SK-N-SH (cell line): ENCODE measurements at regions not wholly inside any gene's neighbourhood (a gene's known extent, or its start where the extent isn't known, plus 50 kb on each side); places are given as distances from the start of the nearest gene placed in this dataset.

Experiments
- CTCF ChIA-PET: fragments of 300-600, 350-600 bp; formaldehyde crosslinking; extraction: SDS; loops from one replicate; lab custom pipeline; 2021; lab: Yijun Ruan, JAX
- POLR2A ChIA-PET: fragments of 350-600 bp; sonication (Branson Sonifier 250); formaldehyde crosslinking; extraction: SDS; loops from one replicate; lab custom pipeline; 2020; ENCODE audit warnings: antibody characterized with exemption, inconsistent platforms; lab: Yijun Ruan, JAX
- DNase-seq: peaks from one replicate; pipeline ENCODE4 v3.0.0; 2012
- H2AFZ ChIP-seq: fragments of 200-600 bp; sonication (generic); 2 replicates; pipeline ENCODE4 v1.8.1; 2016; ENCODE audit warnings: antibody characterized with exemption, mild to moderate bottlenecking, low read depth
- H3F3A ChIP-seq: fragments of 200-600 bp; sonication (generic); replicated peaks from 2 replicates; pipeline ENCODE3; 2016; ENCODE audit warnings: antibody characterized with exemption, mild to moderate bottlenecking; ENCODE audit not compliant: insufficient read depth
- H3K27ac ChIP-seq, 2 experiments: fragments of 200-500 bp in 1 of 2; fragments of 200-600 bp in 1 of 2; sonication (Bioruptor generic) in 1 of 2; sonication (generic), shearing (Covaris generic) in 1 of 2; 2 replicates each; pipeline versions ENCODE4 v1.5.1 to v1.6.1; 2014 to 2016; ENCODE audit warnings: low read depth in 2 of 2, inconsistent platforms in 1 of 2, low read length in 1 of 2, mild to moderate bottlenecking in 1 of 2, mixed read lengths in 1 of 2
- H3K27me3 ChIP-seq: fragments of 200-600 bp; sonication (generic), shearing (Covaris generic); 2 replicates; pipeline ENCODE4 v1.6.1; 2016; ENCODE audit warnings: mixed run types; ENCODE audit not compliant: insufficient read depth
- H3K36me3 ChIP-seq, 2 experiments: fragments of 200-500 bp in 1 of 2; fragments of 200-600 bp in 1 of 2; sonication (Bioruptor generic) in 1 of 2; sonication (generic) in 1 of 2; replicated peaks in 1 of 2; 2 replicates each; pipeline versions ENCODE3 to v1.5.1; 2014 to 2016; ENCODE audit warnings: low read length in 1 of 2, mild to moderate bottlenecking in 1 of 2; ENCODE audit not compliant: insufficient read depth in 2 of 2, control insufficient read depth in 1 of 2
- H3K4me1 ChIP-seq, 2 experiments: fragments of 200-500 bp in 1 of 2; fragments of 200-600 bp in 1 of 2; sonication (Bioruptor generic) in 1 of 2; sonication (generic), shearing (Covaris generic) in 1 of 2; 2 replicates each; pipeline versions ENCODE4 v1.5.1 to v1.6.1; 2014 to 2016; ENCODE audit warnings: low read depth in 1 of 2, low read length in 1 of 2, mixed run types in 1 of 2; ENCODE audit not compliant: insufficient read depth in 2 of 2, control insufficient read depth in 1 of 2
- H3K4me2 ChIP-seq: fragments of 200-600 bp; sonication (generic), shearing (Covaris generic); 2 replicates; pipeline ENCODE4 v1.6.1; 2017; ENCODE audit warnings: mixed run types
- H3K4me3 ChIP-seq, 2 experiments: fragments of 200-500 bp in 1 of 2; fragments of 200-600 bp in 1 of 2; sonication (Bioruptor generic) in 1 of 2; sonication (generic), shearing (Covaris generic) in 1 of 2; 2 replicates each; pipeline versions ENCODE4 v1.5.1 to v1.8.1; 2014 to 2016; ENCODE audit warnings: low read depth in 2 of 2, inconsistent platforms in 1 of 2, low read length in 1 of 2, mild to moderate bottlenecking in 1 of 2, mixed read lengths in 1 of 2, moderate library complexity in 1 of 2
- H3K79me2 ChIP-seq: fragments of 200-600 bp; sonication (generic); 2 replicates; pipeline ENCODE4 v1.8.1; 2017; ENCODE audit warnings: mild to moderate bottlenecking; ENCODE audit not compliant: insufficient read depth
- H3K9ac ChIP-seq: fragments of 200-600 bp; sonication (generic); 2 replicates; pipeline ENCODE4 v1.6.1; 2017; ENCODE audit warnings: mixed run types
- H3K9me2 ChIP-seq: fragments of 200-600 bp; sonication (generic); 2 replicates; pipeline ENCODE4 v1.6.1; 2017; ENCODE audit warnings: mixed run types
- H3K9me3 ChIP-seq: fragments of 200-600 bp; sonication (generic); 2 replicates; pipeline ENCODE4 v1.6.1; 2017; ENCODE audit warnings: mixed run types, mild to moderate bottlenecking, moderate library complexity
- H4K20me1 ChIP-seq: fragments of 200-600 bp; sonication (generic); 2 replicates; pipeline ENCODE4 v1.6.1; 2017; ENCODE audit warnings: mild to moderate bottlenecking, mixed run types; ENCODE audit not compliant: insufficient read depth
- CHD2 ChIP-seq: fragments of 150-350 bp; IDR thresholded peaks from 2 replicates; pipeline ENCODE4 v1.6.1; 2018; ENCODE audit warnings: low read length; ENCODE audit not compliant: partially characterized antibody
- ELF1 ChIP-seq: IDR thresholded peaks from 2 replicates; pipeline ENCODE4 v1.4.0; 2012
- FOSL2 ChIP-seq: IDR thresholded peaks from 2 replicates; pipeline ENCODE4 v1.4.0; 2012; ENCODE audit warnings: low read depth, mild to moderate bottlenecking, moderate library complexity, borderline replicate concordance
- FOXJ3 ChIP-seq: sonication (generic); formaldehyde crosslinking; IDR thresholded peaks from 2 replicates; pipeline ENCODE4 v1.5.1; 2020; ENCODE audit warnings: mild to moderate bottlenecking, missing genetic modification reagents
- MEF2A ChIP-seq: IDR thresholded peaks from 2 replicates; pipeline ENCODE4 v1.4.0; 2012; ENCODE audit warnings: low read depth, borderline replicate concordance
- MXI1 ChIP-seq: IDR thresholded peaks from 2 replicates; pipeline ENCODE4 v1.6.1; 2012; ENCODE audit warnings: mild to moderate bottlenecking, low read depth, low read length, improper control_type of control experiment
- NFIC ChIP-seq: IDR thresholded peaks from 2 replicates; pipeline ENCODE4 v1.4.0; 2012; ENCODE audit warnings: borderline replicate concordance
- RAD21 ChIP-seq: IDR thresholded peaks from 2 replicates; pipeline ENCODE4 v1.6.1; 2012; ENCODE audit warnings: mild to moderate bottlenecking, low read length
- RFX5 ChIP-seq: IDR thresholded peaks from 2 replicates; pipeline ENCODE4 v1.6.1; 2012; ENCODE audit warnings: mild to moderate bottlenecking, improper control_type of control experiment, low read length
- SIN3A ChIP-seq: IDR thresholded peaks from 2 replicates; pipeline ENCODE4 v1.6.1; 2012; ENCODE audit warnings: low read depth, mild to moderate bottlenecking, low read length, moderate library complexity, borderline replicate concordance
- SMC3 ChIP-seq: IDR thresholded peaks from 2 replicates; pipeline ENCODE4 v1.6.1; 2012; ENCODE audit warnings: low read depth, low read length, improper control_type of control experiment
- TEAD4 ChIP-seq: IDR thresholded peaks from 2 replicates; pipeline ENCODE4 v1.4.0; 2012; ENCODE audit warnings: mild to moderate bottlenecking, borderline replicate concordance; ENCODE audit not compliant: insufficient read depth
- YY1 ChIP-seq: IDR thresholded peaks from 2 replicates; pipeline ENCODE4 v1.4.0; 2012; ENCODE audit warnings: low read depth, mild to moderate bottlenecking
- WGBS: methylation state at CpG from one replicate; pipeline ENCODE4 v1.1.6; 2017; ENCODE audit warnings: low lambda C conversion rate; 5-methylcytosine and 5-hydroxymethylcytosine counted together
- TF ChIP-seq, protein P1 (sequence below): fragments of 200-600 bp; sonication (generic); IDR thresholded peaks from 2 replicates; pipeline ENCODE4 v1.6.1; 2017; ENCODE audit warnings: antibody characterized with exemption, mild to moderate bottlenecking, moderate library complexity
- TF ChIP-seq, protein P2 (sequence below): IDR thresholded peaks from 2 replicates; pipeline ENCODE4; 2012
- TF ChIP-seq, protein P3 (sequence below): IDR thresholded peaks from 2 replicates; pipeline ENCODE4 v1.4.0; 2012; ENCODE audit warnings: low read depth, borderline replicate concordance
- TF ChIP-seq, protein P4 (sequence below): IDR thresholded peaks from 2 replicates; pipeline ENCODE4 v1.4.0; 2012; ENCODE audit warnings: low read depth, borderline replicate concordance

DNA sequence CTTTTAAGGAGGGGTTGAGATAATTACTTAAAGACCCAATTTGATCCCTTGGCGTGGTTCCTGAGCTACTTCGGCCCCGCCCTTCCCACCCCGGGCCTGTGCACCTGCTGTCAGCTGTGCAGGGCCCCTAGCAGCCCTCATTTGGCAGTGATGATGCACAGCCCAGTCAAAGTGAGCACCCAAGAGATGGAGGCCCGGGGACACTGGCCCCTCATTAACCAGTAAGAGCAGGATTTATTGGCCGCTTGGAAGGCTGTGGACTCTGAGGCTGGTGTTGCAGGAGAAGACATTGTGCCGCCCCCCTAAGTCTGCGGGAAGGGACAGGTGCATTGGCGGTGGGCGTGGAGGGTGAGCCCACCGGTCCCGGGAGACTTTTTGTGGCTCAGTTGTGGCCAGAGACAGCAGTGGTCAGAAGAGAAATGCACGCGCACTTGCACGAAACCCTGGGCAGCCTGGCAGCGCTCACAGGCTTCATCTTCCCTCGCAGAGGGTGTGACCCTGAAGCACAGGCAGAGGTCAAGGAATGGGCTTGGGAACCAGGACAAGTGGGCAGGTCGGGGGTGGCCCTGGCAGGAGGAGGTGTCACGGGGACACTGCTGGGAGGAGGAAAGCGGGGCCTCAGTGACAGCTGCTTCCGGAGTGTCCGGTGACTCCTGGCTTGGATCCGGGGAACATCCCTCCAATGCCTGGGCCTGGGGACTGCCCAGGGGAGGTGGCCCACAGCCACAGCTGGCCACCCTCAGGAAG is 74.0 kb upstream of the RXRA start:
- no peak overlapping the region for H3K9ac ChIP-seq
- H3K9me3 ChIP-seq = peaks cover 9% of the 10 kb centered on the region; the same call in 1 of the 2 replicates
- POLR2A ChIA-PET = no interaction called here
- DNase-seq = no peak
- no peak overlapping the region for H3K27ac ChIP-seq
- H3F3A ChIP-seq = no peaks in the 10 kb centered on the region
- H2AFZ ChIP-seq = no peak overlapping the region
- CTCF ChIA-PET = no interaction called here
- TF ChIP-seq SIN3A (no peak), FOSL2 (no peak), MXI1 (no peak), YY1 (no peak), TEAD4 (no peak), NFIC (no peak), SMC3 (no peak), RFX5 (no peak), MEF2A (no peak), RAD21 (no peak), FOXJ3 (CRISPR knock-in tag) (no peak), CHD2 (no peak), ELF1 (no peak)
- TF ChIP-seq, protein P1, sequence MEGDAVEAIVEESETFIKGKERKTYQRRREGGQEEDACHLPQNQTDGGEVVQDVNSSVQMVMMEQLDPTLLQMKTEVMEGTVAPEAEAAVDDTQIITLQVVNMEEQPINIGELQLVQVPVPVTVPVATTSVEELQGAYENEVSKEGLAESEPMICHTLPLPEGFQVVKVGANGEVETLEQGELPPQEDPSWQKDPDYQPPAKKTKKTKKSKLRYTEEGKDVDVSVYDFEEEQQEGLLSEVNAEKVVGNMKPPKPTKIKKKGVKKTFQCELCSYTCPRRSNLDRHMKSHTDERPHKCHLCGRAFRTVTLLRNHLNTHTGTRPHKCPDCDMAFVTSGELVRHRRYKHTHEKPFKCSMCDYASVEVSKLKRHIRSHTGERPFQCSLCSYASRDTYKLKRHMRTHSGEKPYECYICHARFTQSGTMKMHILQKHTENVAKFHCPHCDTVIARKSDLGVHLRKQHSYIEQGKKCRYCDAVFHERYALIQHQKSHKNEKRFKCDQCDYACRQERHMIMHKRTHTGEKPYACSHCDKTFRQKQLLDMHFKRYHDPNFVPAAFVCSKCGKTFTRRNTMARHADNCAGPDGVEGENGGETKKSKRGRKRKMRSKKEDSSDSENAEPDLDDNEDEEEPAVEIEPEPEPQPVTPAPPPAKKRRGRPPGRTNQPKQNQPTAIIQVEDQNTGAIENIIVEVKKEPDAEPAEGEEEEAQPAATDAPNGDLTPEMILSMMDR = no peak
- TF ChIP-seq, protein P2, sequence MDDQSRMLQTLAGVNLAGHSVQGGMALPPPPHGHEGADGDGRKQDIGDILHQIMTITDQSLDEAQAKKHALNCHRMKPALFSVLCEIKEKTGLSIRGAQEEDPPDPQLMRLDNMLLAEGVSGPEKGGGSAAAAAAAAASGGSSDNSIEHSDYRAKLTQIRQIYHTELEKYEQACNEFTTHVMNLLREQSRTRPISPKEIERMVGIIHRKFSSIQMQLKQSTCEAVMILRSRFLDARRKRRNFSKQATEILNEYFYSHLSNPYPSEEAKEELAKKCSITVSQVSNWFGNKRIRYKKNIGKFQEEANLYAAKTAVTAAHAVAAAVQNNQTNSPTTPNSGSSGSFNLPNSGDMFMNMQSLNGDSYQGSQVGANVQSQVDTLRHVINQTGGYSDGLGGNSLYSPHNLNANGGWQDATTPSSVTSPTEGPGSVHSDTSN = no peak
- TF ChIP-seq, protein P3, sequence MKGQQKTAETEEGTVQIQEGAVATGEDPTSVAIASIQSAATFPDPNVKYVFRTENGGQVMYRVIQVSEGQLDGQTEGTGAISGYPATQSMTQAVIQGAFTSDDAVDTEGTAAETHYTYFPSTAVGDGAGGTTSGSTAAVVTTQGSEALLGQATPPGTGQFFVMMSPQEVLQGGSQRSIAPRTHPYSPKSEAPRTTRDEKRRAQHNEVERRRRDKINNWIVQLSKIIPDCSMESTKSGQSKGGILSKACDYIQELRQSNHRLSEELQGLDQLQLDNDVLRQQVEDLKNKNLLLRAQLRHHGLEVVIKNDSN = no peak
- TF ChIP-seq, protein P4, sequence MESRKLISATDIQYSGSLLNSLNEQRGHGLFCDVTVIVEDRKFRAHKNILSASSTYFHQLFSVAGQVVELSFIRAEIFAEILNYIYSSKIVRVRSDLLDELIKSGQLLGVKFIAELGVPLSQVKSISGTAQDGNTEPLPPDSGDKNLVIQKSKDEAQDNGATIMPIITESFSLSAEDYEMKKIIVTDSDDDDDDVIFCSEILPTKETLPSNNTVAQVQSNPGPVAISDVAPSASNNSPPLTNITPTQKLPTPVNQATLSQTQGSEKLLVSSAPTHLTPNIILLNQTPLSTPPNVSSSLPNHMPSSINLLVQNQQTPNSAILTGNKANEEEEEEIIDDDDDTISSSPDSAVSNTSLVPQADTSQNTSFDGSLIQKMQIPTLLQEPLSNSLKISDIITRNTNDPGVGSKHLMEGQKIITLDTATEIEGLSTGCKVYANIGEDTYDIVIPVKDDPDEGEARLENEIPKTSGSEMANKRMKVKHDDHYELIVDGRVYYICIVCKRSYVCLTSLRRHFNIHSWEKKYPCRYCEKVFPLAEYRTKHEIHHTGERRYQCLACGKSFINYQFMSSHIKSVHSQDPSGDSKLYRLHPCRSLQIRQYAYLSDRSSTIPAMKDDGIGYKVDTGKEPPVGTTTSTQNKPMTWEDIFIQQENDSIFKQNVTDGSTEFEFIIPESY = no peak
- H3K4me2 ChIP-seq = no peak overlapping the region
- H3K79me2 ChIP-seq = no peaks in the 10 kb centered on the region
- 67% methylated on average over 17 of the region's 23 CpGs for WGBS
- H3K27me3 ChIP-seq = no peaks in the 10 kb centered on the region
- no peaks in the 10 kb centered on the region for H3K9me2 ChIP-seq
- no peak overlapping the region for H3K4me3 ChIP-seq
- H3K4me1 ChIP-seq = no peaks in the 10 kb centered on the region
- no peaks in the 10 kb centered on the region for H3K36me3 ChIP-seq
- no peaks in the 10 kb centered on the region for H4K20me1 ChIP-seq
